NCI-H2107 treated with DMSO at 0.1 percent for 48 hours (cell line): ENCODE measurements at regions not wholly inside any gene's neighbourhood (a gene's known extent, or its start where the extent isn't known, plus 50 kb on each side); places are given as distances from the start of the nearest gene placed in this dataset.

Source experiments
- DNase-seq: peaks from one replicate; lab custom pipeline; 2025; ENCODE audit not compliant: unreplicated experiment; lab: John Stamatoyannopoulos, UW

GRCh38 chr2:221270806-221271205 lies 301.3 kb downstream of the EPHA4 start:
- no peak for DNase-seq

- no peak for DNase-seq
Observed at GRCh38 chr2:221272729-221273128, 299.4 kb downstream of the EPHA4 start.

- DNase-seq: no peak
Observed at GRCh38 chr2:221276033-221276432, 296.1 kb downstream of the EPHA4 start.

GRCh38 chr2:221276601-221277000 lies 295.5 kb downstream of the EPHA4 start:
- no peak for DNase-seq

GRCh38 chr2:221282386-221282785 lies 289.7 kb downstream of the EPHA4 start:
- DNase-seq: no peak

GRCh38 chr2:221283896-221284545 lies 288.1 kb downstream of the EPHA4 start:
- DNase-seq: no peak

GRCh38 chr2:221285148-221285547 lies 287.0 kb downstream of the EPHA4 start:
- no peak for DNase-seq

GRCh38 chr2:221286406-221286805 lies 285.7 kb downstream of the EPHA4 start:
- no peak for DNase-seq

- no peak for DNase-seq
Observed at GRCh38 chr2:221289389-221289788, 282.7 kb downstream of the EPHA4 start.

GRCh38 chr2:221289846-221290245 lies 282.3 kb downstream of the EPHA4 start:
- DNase-seq: no peak

- no peak for DNase-seq
Observed at GRCh38 chr2:221293949-221294742, 278.0 kb downstream of the EPHA4 start.

- DNase-seq: no peak
Observed at GRCh38 chr2:221304916-221305315, 267.2 kb downstream of the EPHA4 start.

GRCh38 chr2:221308507-221309066 lies 263.5 kb downstream of the EPHA4 start:
- DNase-seq: no peak

GRCh38 chr2:221309892-221310583 lies 262.1 kb downstream of the EPHA4 start:
- DNase-seq: no peak

- no peak for DNase-seq
Observed at GRCh38 chr2:221310730-221311129, 261.4 kb downstream of the EPHA4 start.

GRCh38 chr2:221312634-221313033 lies 259.5 kb downstream of the EPHA4 start:
- DNase-seq: no peak

- DNase-seq: no peak
Observed at GRCh38 chr2:221314786-221315185, 257.3 kb downstream of the EPHA4 start.

- DNase-seq: no peak
Observed at GRCh38 chr2:221318376-221319130, 253.6 kb downstream of the EPHA4 start.

- no peak for DNase-seq
Observed at GRCh38 chr2:221322741-221323140, 249.4 kb downstream of the EPHA4 start.

- no peak for DNase-seq
Observed at GRCh38 chr2:221323513-221323912, 248.6 kb downstream of the EPHA4 start.

GRCh38 chr2:221330436-221330835 lies 241.7 kb downstream of the EPHA4 start:
- DNase-seq: no peak
